Smooth muscle cell (in vitro differentiated cells): ENCODE measurements at regions not wholly inside any gene's neighbourhood (a gene's known extent, or its start where the extent isn't known, plus 50 kb on each side); places are given as distances from the start of the nearest gene placed in this dataset.

ENCODE experiments used
- DNase-seq: peaks from one replicate; lab custom pipeline; 2025; ENCODE audit not compliant: unreplicated experiment; lab: John Stamatoyannopoulos, UW
- H2AFZ ChIP-seq: fragments of 200-600 bp; sonication (generic); 2 replicates; pipeline ENCODE4 v1.6.0; 2016; ENCODE audit warnings: antibody characterized with exemption, low read depth, mild to moderate bottlenecking
- H3F3A ChIP-seq: fragments of 200-600 bp; sonication (generic); 2 replicates; pipeline ENCODE4 v1.6.0; 2017; ENCODE audit warnings: antibody characterized with exemption, low read depth
- H3K27ac ChIP-seq: fragments of 200-600 bp; sonication (generic); 2 replicates; pipeline ENCODE4 v1.5.1; 2016; ENCODE audit warnings: low read depth, mild to moderate bottlenecking
- H3K27me3 ChIP-seq: fragments of 200-600 bp; sonication (generic); 2 replicates; pipeline ENCODE4 v1.6.1; 2016; ENCODE audit warnings: low read depth, mild to moderate bottlenecking
- H3K36me3 ChIP-seq: fragments of 200-600 bp; sonication (generic); 2 replicates; pipeline ENCODE4 v1.5.1; 2016; ENCODE audit warnings: low read depth
- H3K4me1 ChIP-seq: fragments of 200-600 bp; sonication (generic); 2 replicates; pipeline ENCODE4 v1.5.1; 2016; ENCODE audit warnings: low read depth
- H3K4me2 ChIP-seq: fragments of 200-600 bp; sonication (generic); 2 replicates; pipeline ENCODE4 v1.6.0; 2016; ENCODE audit warnings: mild to moderate bottlenecking
- H3K4me3 ChIP-seq: fragments of 200-600 bp; sonication (generic); 2 replicates; pipeline ENCODE4 v1.5.1; 2016; ENCODE audit warnings: mild to moderate bottlenecking
- H3K79me2 ChIP-seq: fragments of 200-600 bp; sonication (generic); 2 replicates; pipeline ENCODE4 v1.6.0; 2016; ENCODE audit warnings: low read depth, mild to moderate bottlenecking
- H3K9ac ChIP-seq: fragments of 200-600 bp; sonication (generic); 2 replicates; pipeline ENCODE4 v1.6.0; 2016; ENCODE audit warnings: low read depth
- H3K9me3 ChIP-seq: fragments of 200-600 bp; sonication (generic); replicated peaks from 2 replicates; pipeline ENCODE4 v1.5.1; 2016; ENCODE audit warnings: low read depth
- H4K20me1 ChIP-seq: fragments of 200-600 bp; sonication (generic); 2 replicates; pipeline ENCODE4 v1.6.0; 2016; ENCODE audit warnings: low read depth
- CTCF ChIP-seq: fragments of 200-600 bp; sonication (generic); IDR thresholded peaks from 2 replicates; pipeline ENCODE4 v1.5.1; 2017; ENCODE audit warnings: borderline replicate concordance, mild to moderate bottlenecking, antibody characterized with exemption; ENCODE audit not compliant: insufficient read depth, poor library complexity, severe bottlenecking
- WGBS: methylation state at CpG from one replicate; pipeline ENCODE4 v1.1.7; 2016; ENCODE audit warnings: low lambda C conversion rate; 5-methylcytosine and 5-hydroxymethylcytosine counted together

- Histone ChIP-seq H3K4me1 (no peaks in the 10 kb centered on the region), H4K20me1 (no peaks in the 10 kb centered on the region), H3K36me3 (no peaks in the 10 kb centered on the region), H3K9me3 (no peaks in the 10 kb centered on the region), H3F3A (no peaks in the 10 kb centered on the region), H3K4me2 (no peak overlapping the region), H2AFZ (no peak overlapping the region), H3K4me3 (no peak overlapping the region), H3K9ac (no peak overlapping the region), H3K79me2 (no peaks in the 10 kb centered on the region), H3K27me3 (no peaks in the 10 kb centered on the region), H3K27ac (no peak overlapping the region)
- 81% methylated on average over 2 of the region's 2 CpGs for WGBS
- no peak for TF ChIP-seq CTCF
- no peak for DNase-seq
These were observed 53.6 kb upstream of the SYN2 start for GRCh38 chr3:11950576-11950975.

GRCh38 chr3:11953350-11953749, 50.8 kb upstream of the SYN2 start:
- TF ChIP-seq CTCF: no peak
- Histone ChIP-seq H3K4me2 (no peak overlapping the region), H3K79me2 (no peaks in the 10 kb centered on the region), H3K4me3 (no peak overlapping the region), H2AFZ (no peak overlapping the region), H3K36me3 (no peaks in the 10 kb centered on the region), H3K27ac (no peak overlapping the region), H3K27me3 (no peaks in the 10 kb centered on the region), H3F3A (no peaks in the 10 kb centered on the region), H3K9ac (no peak overlapping the region), H3K9me3 (no peaks in the 10 kb centered on the region), H3K4me1 (no peaks in the 10 kb centered on the region), H4K20me1 (no peaks in the 10 kb centered on the region)
- 58% methylated on average over 4 of the region's 4 CpGs for WGBS
- DNase-seq: no peak

GRCh38 chr3:11953778-11954177, 50.4 kb upstream of the SYN2 start:
- Histone ChIP-seq H2AFZ (no peak overlapping the region), H3K27me3 (no peaks in the 10 kb centered on the region), H3K9me3 (no peaks in the 10 kb centered on the region), H3K4me3 (no peak overlapping the region), H3K4me1 (no peaks in the 10 kb centered on the region), H3F3A (no peaks in the 10 kb centered on the region), H4K20me1 (no peaks in the 10 kb centered on the region), H3K36me3 (no peaks in the 10 kb centered on the region), H3K79me2 (no peaks in the 10 kb centered on the region), H3K27ac (no peak overlapping the region), H3K4me2 (no peak overlapping the region), H3K9ac (no peak overlapping the region)
- DNase-seq: no peak
- TF ChIP-seq CTCF: no peak
- WGBS: 60% methylated on average over 6 of the region's 6 CpGs

GRCh38 chr3:11954312-11954934, 49.8 kb upstream of the SYN2 start:
- no peak for DNase-seq
- no peak overlapping the region for H3K4me3 ChIP-seq
- no peak for TF ChIP-seq CTCF
- H3K36me3 ChIP-seq: no peaks in the 10 kb centered on the region
- H3K4me2 ChIP-seq: no peak overlapping the region
- no peak overlapping the region for H3K27ac ChIP-seq
- no peaks in the 10 kb centered on the region for H4K20me1 ChIP-seq
- H3K9ac ChIP-seq: no peak overlapping the region
- WGBS: 75% methylated on average over 8 of the region's 8 CpGs
- no peaks in the 10 kb centered on the region for H3K79me2 ChIP-seq
- H3K27me3 ChIP-seq: no peaks in the 10 kb centered on the region
- H3F3A ChIP-seq: no peaks in the 10 kb centered on the region
- no peaks in the 10 kb centered on the region for H3K9me3 ChIP-seq
- no peak overlapping the region for H2AFZ ChIP-seq
- no peaks in the 10 kb centered on the region for H3K4me1 ChIP-seq
